Heart left ventricle (tissue), 13 donors: ENCODE measurements at regions not wholly inside any gene's neighbourhood (a gene's known extent, or its start where the extent isn't known, plus 50 kb on each side); places are given as distances from the start of the nearest gene placed in this dataset.

Source experiments
- POLR2A ChIP-seq, 2 donors: fragments of 450-650 bp; IDR thresholded peaks; one replicate each; pipeline ENCODE4 v1.6.1; 2017; ENCODE audit warnings: antibody characterized with exemption in 2 of 2, mild to moderate bottlenecking in 2 of 2, moderate library complexity in 2 of 2
- TF ChIP-seq, protein P1 (sequence below), 12 donors: fragments of 200-600 bp; sonication (generic) in 4 of 12; IDR thresholded peaks; one replicate each; pipeline versions ENCODE4 v1.5.0 to v1.8.0; 2018 to 2022; ENCODE audit warnings: antibody characterized with exemption in 12 of 12, mild to moderate bottlenecking in 5 of 12
- donor health status: ischemic (EF 13 %, LVEDD 7.1; RV severe dilation, severe dysfunction).
- donor health status: DM: no; HTN: yes; CAD: no.
- donor health status: DM: no; HTN: no; CAD: no.
- donor health status: ischemic (EF 25% LVEDD 6.9; RV normal size, moderate dysfunction).
- donor health status: ischemic (EF 25% LVEDD 5.7; RV mildly dilated, moderate dysfunction).
- donor health status: ischemic (EF 35%, LVEDD 5.7; RV mildly dilated, moderate dysfunction).
- donor health status: nonischemic (EF 11% LVEDD 7.7; RV severe dilation, severe dysfunction).
- donor health status: DM: yes; HTN: yes; CAD: no.
- donor health status: PGD.
- donor health status: ischemic (EF 29% LVEDD 5.4; RV normal size, mild dysfunction).
- donor health status: nonischemic (EF 23%, LVEDD 6.1; RV moderate dilation, normal function).

DNA sequence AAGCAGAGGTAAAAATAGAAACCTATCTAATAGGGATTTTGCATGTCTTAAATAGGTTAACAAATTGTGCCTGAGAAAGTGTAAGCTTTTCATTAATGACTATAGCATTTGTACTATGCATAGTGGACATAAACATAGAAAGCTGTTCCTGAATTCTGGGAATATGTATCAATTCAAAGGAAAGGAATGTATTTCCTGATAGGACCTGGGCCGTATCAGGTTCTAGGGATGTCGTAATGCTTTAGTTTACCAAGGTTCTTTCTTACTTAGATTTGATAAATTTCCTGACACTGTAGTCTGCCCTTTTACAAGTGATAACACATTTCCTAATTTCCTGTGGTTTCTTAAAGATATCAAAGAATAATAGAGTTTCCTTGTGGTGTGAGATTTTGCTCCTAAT is 191.3 kb downstream of the CDH7 start:
- TF ChIP-seq, protein P1, sequence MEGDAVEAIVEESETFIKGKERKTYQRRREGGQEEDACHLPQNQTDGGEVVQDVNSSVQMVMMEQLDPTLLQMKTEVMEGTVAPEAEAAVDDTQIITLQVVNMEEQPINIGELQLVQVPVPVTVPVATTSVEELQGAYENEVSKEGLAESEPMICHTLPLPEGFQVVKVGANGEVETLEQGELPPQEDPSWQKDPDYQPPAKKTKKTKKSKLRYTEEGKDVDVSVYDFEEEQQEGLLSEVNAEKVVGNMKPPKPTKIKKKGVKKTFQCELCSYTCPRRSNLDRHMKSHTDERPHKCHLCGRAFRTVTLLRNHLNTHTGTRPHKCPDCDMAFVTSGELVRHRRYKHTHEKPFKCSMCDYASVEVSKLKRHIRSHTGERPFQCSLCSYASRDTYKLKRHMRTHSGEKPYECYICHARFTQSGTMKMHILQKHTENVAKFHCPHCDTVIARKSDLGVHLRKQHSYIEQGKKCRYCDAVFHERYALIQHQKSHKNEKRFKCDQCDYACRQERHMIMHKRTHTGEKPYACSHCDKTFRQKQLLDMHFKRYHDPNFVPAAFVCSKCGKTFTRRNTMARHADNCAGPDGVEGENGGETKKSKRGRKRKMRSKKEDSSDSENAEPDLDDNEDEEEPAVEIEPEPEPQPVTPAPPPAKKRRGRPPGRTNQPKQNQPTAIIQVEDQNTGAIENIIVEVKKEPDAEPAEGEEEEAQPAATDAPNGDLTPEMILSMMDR (IDR thresholded peaks at IDR 0.05): no peak
- no peak for TF ChIP-seq POLR2A (IDR thresholded peaks at IDR 0.05)
